ENCODE measurements at regions not wholly inside any gene's neighbourhood (a gene's known extent, or its start where the extent isn't known, plus 50 kb on each side); places are given as distances from the start of the nearest gene placed in this dataset.
A peak's percentile ranks its signal among the peaks of the same experiment; 100 is the strongest.
"Not testable (repeated sequence)": the region's sequence is repeated elsewhere in the genome, so short reads cannot be mapped to it uniquely, and the experiment has no call there.

DNA sequence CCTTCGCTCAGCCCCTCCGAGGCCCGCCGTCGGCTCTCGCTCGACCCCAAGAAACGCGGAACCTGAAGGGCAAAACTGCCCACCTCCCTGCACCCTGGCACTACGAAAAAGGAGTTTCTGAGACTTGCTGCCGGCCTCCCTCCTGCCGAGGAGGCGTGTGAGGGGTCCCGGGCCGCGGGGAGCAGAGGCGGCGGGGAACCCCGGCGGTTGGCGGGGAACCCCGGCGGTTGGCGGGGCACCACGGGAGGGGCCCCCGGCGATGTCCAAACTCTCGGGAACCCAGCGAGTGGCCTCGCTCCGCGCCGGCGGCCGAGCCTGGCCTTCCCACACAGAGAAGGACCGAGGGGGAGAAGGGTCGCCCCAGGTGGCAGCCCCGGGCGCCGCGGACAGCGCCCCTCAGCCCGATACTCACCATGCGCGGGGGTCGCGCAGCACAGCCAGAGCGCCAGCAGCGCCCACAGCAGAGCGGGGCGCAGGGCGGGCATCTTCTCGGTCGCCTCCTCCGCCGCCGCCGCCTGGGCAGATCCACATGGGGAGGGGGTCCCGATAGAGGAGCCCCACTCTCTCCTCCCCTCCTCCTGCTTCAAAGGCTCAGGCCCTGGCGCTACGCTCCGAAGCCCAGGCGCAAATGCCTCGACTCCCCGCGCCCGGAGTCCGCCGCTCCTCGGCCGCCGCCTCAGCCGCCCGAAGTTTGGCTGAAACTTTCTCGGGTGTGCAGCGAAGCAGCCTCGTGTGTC, 69.4 kb upstream of the NUDT4B start:
- H3K9me3 ChIP-seq (replicated peaks); H3K4me1 ChIP-seq; H3K27me3 ChIP-seq (ENCODE audit: low read depth); intact Hi-C loops (cut with micrococcal nuclease); H3K36me3 ChIP-seq: not testable (repeated sequence)
- peak; percentile 45 for DNase-seq
- Histone ChIP-seq H3K4me3 (peak overlapping the region; percentile 74), H3K27ac (replicated peaks) (peak overlapping the region; percentile 80)

DNA sequence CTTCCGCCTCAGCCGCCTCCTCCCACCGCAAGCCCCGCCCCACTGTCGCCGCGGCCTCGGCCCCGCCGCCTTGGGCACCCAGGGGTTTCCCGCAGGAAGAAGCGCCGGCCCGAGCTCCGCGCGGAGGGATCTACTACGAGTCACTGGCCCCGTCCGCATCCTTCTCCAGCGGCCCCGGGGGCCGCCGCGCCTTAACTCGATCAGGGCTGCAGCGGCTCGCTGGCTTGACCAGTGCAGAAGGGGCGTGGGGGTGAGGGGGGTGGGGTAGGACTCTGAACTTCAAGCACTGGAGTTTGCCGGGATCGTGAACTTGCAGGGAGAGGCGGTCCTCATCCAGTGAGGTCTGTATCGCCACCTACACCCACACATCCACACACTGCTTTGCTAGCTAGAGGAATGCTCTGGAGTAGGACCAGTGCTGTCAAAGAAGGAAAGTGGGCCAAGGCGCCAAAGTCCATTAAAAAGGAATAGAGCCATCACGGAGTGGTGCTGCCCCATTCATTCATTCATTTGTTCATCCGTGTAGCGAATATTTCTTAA, 68.7 kb upstream of the NUDT4B start:
- intact Hi-C loops (cut with micrococcal nuclease); H3K27ac ChIP-seq (replicated peaks): not testable (repeated sequence)
- peak overlapping the region; percentile 74 for H3K4me3 ChIP-seq

GRCh38 chr1:148686735-148687134, 61.8 kb upstream of the NUDT4B start:
- H3K36me3 ChIP-seq; intact Hi-C loops (cut with micrococcal nuclease); DNase-seq; H3K4me3 ChIP-seq; H3K27me3 ChIP-seq (ENCODE audit: low read depth); H3K4me1 ChIP-seq; H3K27ac ChIP-seq (replicated peaks); H3K9me3 ChIP-seq (replicated peaks): not testable (repeated sequence)

More for the DNA sequence above, 68.7 kb upstream of the NUDT4B start:
- H3K36me3 ChIP-seq; H3K4me1 ChIP-seq; DNase-seq; H3K27me3 ChIP-seq (ENCODE audit: low read depth); H3K9me3 ChIP-seq (replicated peaks): not testable (repeated sequence)

- H3K4me1 ChIP-seq; H3K27me3 ChIP-seq (ENCODE audit: low read depth); DNase-seq; H3K9me3 ChIP-seq (replicated peaks); intact Hi-C loops (cut with micrococcal nuclease); H3K36me3 ChIP-seq; H3K4me3 ChIP-seq; H3K27ac ChIP-seq (replicated peaks): not testable (repeated sequence)
These were observed 61.2 kb upstream of the NUDT4B start for GRCh38 chr1:148687376-148687775.
